ENCODE measurements at regions not wholly inside any gene's neighbourhood (a gene's known extent, or its start where the extent isn't known, plus 50 kb on each side); places are given as distances from the start of the nearest gene placed in this dataset.

- no peak for DNase-seq
These were observed 199.3 kb upstream of the SGK1 start for GRCh38 chr6:134517145-134517658.

DNA sequence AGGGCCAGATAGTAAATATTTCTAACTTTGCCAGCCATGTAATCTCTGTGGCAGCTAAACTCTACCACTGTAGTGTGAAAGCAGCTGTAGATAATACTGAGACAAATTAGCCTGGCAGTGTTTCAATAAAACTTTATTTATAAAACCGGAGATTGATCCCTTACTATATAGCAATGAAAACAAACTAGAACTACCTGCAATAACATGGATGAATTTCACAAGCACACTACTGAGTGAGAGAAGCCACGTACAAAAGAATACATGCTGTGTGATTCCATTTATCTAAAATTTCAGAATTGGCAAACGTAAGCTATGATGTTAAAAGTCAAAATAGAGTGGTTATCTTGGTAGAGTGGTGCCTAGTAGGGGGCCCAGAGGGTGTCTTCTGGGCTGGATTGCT, 198.7 kb upstream of the SGK1 start:
- no peak for DNase-seq

DNA sequence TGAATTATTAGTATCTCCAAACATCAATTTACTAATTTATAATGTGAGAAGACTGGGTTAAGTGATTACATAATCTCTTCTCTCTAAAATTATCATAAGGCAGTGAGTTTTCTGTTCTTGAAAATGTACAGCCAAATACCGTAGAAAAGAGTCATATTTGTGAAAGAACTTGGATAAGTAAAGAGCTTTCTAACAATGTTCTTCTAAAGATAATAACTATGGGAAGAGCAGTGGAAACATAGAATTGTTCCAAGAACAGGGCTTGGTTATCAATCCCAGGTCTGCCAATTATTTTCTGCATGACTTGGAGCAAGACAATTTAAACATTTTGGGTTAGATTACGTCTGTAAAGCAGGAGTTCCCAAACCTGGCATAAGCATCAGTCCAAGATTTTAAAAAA, 198.1 kb upstream of the SGK1 start:
- no peak for DNase-seq

- DNase-seq, result no peak
These were observed 195.1 kb upstream of the SGK1 start for GRCh38 chr6:134512981-134513391.

DNA sequence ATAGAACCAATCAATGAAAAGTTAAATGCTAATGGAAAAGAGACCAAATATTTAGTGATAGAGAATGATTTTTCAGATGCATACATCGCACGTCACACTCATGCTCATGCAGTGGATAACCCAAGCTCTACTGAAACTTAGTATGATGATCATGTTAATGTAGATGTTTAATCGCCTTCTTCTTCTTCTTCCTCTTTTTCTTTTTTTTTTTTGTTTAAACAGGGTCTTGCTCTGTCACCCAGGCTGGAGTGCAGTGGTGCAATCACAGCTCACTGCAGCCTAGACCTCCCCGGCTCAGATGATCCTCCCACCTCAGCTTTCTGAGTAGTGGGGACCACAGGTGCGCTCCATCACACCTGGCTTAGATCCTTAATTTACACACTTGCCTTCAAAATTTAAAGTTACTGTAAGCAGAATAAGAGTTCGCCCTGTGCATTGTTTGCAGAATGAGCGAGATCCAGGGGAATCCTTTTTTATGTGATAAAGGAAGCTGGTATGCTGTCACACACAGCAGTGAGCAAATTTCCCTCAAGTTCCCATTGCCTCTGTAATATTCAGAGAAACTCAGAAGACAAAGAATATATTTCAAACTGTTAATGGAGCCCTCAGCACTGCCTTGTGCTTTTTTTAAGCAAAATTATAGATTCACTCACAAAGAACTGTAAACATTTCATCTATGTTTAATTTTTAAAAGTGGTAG, 194.2 kb upstream of the SGK1 start:
- DNase-seq, result no peak

DNA sequence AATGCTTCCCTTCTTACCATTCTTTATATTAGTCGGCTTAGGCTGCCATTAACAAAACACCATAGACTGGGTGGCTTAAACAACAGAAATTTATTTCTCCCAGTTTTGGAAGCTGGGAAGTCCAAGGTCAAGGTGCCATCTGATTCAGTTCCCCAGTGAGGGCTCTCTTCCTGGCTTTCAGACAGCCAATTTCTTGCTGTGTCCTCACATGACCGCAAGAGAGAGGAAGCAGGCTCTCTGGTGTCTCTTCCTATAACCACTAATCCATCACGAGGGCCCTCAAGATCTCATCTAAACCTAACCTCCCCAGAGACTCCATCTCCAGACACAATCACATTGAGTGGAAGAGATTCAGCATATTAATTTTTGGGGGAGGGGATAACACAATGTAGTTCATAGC, 193.0 kb upstream of the SGK1 start:
- DNase-seq, result no peak

DNA sequence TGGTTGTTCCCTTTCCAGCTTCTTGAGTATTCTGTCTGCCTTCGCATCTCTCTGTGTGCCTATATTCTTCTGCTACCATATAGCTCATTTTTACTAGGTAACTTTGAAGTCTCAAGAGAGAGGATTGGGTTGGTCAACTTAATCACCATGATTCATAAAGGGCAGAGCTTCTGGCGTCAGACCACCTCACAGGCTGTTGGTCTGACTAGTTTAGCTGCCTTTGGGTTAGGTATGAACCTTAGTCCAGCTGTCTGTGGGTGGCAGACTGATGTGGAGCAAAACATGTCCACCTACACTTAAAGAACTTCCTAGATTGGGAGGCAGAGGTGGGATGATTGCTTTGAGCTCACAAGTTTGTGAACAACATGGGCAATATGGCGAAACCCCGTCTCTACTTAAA, 192.2 kb upstream of the SGK1 start:
- DNase-seq, result no peak

DNA sequence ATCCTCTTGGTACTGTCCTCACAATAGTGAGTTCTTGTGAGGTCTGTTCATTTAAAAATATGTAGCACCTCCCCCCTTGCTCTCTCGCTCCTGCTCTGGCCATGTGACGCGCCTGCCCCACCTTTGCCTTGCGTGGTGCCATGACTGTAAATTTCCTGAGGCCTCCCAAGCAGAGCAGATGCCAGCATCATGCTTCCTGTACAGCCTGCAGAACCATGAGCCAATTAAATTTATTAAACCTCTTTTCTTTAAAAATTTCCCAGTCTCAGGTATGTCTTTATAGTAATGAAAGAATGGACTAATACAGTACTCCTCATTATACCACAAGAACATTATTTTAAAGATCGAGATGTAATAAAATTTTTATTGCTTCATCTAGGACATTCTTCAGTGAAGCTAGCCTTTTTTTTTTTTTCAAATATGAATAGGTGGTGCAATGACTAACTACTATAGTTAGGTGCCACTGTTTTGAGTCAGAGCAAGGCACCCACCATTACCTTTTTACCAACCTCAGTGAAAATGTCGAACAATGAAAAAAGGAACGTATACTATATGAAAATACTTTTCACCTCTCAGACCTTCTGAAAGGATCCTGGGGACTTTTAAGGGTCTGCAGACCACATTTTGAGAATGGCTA, 191.1 kb upstream of the SGK1 start:
- DNase-seq, result no peak

DNA sequence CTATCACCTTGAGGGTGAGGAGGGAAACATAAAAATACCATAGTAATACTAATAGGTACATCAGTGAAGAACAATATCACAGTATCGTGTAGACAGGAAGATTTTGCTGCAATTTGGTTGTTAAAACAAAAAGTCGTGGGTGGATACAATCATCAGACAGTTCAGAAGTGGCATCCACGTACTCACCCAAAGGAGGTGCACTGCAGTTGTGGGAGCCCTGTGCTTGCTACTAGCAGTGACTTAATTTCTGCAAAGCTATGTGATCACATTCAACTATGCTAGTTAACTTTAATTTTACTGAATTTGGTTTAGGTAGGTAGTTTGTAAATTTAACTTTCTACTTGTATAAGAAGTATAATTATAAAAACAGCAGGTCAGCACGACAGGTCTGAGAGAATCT, 188.2 kb upstream of the SGK1 start:
- DNase-seq, result no peak

- DNase-seq, result no peak
These were observed 185.8 kb upstream of the SGK1 start for GRCh38 chr6:134503585-134504281.

DNA sequence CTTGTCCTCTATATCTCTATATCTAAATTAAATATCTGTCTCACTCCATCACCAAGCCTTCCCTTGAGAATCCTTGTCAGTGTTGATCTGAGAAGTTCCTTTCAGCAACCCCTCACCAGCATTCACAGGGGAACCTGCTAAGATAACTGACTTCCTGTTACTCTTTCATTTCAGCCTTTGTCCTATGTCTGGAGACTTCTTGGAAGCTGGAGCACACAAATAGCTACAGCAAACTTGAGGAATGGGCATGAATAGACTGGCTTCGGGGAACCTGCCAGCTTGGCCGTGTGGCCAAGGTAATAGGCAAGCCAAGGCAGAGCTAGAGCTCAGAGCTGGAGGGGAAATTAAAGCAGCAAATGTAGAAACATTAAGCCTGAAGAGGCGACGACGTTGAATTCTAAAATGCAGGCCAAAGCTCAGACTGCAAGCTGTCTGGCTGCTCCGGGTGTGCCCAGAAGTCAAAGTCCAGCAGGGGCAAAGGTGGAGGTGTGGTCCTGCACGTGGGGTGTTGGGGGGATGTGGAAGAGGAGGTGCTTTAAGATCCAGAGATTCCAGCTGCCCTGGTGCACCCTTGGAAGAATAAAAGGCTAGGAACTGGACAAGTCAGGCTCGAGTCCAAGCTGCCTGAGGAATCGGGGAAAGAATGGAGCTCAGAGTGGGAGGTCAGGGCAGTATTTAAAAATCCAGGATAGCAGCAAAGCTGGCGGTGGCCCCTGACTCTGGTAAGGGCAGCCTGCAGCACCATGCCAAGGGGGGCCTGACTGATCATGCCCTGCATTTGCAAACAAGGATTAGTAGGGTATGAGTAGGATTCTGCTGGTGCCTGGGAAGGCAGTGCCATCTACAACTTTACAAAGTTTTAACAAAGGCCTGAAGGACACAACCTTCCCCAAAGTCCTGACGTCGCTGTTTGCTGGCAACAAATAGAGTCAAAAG, 185.0 kb upstream of the SGK1 start:
- no peak for DNase-seq

GRCh38 chr6:134495890-134496248, 178.0 kb upstream of the SGK1 start:
- no peak for DNase-seq

DNA sequence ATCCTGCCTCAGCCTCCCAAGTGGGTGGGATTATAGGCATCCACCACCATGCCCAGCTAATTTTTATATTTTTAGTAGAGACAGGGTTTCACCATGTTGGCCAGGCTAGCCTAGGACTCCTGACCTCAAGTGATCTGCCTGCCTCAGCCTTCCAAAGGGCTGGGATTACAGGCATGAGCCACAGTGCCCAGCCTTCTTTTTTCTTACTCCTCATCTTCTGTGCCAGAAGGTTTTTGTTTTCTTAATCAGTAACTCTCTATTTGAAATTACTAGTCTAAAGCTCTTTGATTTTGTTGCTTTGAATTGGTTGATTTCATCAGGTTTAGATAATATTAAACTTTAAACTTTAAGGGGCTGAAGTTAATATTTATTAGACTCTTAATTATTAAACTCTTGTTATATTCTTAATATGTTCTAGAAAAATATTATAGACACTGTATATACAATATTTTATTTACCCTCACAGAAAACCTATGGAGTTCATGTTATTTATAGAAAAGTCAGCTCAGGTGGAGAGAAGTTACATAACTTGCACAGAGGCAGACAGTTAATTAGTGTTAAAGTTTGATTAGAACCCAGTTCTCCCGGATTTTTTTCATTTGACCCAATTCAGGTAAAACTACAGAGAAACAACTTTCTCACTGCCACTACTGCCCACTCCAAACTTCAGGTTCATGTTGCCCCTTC, 177.4 kb upstream of the SGK1 start:
- DNase-seq, result no peak

DNA sequence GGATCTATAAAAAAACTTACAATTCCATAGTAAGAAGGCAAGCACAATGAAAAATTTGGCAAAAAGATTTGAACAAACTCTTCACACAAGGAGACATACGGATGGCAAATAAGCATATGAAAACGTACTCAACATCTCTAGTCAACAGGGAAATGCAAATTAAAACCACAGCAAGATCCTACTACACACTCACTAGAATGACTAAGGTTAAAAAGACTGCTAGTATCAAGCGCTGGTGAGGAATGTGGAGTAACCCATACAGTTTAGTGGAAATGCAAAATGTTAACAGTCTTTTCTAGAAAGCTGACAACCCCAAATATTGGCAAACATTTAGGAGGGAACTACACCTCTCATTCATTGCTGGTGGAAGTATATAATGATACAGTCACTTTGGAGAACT, 175.9 kb upstream of the SGK1 start:
- no peak for DNase-seq

DNA sequence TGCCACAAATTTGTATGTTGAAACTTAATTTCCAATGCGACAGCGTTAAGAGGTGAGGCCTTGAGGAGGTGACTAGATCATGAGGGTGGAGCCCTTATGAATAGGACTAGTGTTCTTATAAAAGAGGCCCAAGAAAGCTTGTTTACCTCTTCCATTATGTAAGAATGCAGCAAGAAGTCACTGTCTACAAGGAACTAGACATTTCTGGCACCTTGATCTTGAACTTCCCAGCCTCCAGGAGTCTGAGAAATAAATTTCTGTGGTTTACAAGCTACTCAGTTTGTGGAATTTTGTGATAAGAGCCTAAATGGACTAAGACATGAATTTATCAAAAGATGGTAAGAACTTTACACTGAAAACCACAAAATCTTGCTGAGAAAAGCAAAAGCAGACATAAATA, 173.6 kb upstream of the SGK1 start:
- no peak for DNase-seq

DNA sequence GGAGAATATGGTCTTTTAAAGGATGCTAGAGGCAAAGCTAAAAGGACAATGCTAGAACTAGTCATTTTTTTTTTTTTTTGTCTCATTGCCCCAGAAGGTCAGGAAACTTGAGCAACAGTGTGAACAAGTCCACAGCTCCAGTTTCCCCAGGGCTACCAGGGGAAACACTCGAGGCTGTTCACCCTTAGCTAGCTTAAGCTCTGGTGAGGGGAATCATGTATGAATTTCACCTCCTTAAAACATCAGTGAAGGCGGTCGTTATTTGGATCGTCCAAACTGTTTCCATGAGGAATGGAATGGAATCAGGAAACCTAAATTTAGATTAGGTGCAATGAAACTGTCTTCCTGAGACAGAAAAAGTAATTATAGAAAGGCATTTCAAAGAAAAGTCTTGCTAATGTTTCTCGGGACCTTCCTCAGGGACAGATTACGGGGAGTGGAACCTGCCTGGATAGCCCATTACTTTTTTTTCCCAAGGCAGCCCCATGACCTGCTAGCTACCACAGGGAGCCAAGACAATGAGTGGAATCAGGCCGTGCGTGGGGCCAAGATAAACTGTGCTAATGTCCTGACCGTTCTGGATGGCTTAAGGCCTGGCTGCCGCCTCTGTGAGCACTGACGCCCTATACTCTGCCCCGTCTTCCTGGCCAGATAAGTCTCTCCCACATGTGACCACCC, 164.8 kb upstream of the SGK1 start:
- DNase-seq, result no peak

DNA sequence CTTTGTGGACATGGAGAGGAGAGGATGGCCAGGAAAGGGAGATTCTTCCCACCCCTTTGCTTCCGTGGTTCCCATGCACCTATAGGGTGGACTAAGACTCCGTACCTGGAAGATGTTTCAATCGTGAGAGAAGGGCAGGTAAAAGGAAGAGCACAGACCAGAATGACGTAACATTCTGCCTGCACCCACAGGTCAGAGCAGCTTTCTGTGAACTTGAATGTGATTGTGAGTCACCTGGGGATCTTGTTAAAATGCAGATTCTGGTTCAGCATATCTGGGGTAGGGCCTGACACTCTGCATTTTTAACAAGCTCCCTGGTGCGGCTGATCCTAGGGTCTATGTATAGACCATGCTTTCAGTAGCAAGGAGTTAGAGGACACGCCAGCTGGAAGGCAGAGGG, 164.1 kb upstream of the SGK1 start:
- no peak for DNase-seq

DNA sequence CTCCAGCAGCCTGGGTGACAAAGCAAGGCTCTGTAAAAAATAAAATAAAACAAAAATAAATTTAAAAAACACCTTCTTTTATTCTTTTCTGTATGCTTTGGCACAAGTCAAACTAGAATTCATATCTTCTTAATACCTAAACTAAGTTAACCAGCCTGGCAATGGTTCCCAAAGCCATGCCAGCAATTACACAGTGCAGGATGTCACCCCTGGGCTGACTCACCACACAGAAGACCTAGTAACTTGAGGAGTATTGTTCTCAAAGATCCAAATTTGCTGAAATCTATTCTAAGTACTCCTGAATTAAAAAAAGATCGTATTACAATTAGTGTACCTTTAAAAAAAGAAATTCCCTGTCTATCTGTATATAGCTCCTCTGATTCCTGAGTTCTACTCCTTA, 162.7 kb upstream of the SGK1 start:
- no peak for DNase-seq

- no peak for DNase-seq
These were observed 161.0 kb upstream of the SGK1 start for GRCh38 chr6:134478764-134479399.

DNA sequence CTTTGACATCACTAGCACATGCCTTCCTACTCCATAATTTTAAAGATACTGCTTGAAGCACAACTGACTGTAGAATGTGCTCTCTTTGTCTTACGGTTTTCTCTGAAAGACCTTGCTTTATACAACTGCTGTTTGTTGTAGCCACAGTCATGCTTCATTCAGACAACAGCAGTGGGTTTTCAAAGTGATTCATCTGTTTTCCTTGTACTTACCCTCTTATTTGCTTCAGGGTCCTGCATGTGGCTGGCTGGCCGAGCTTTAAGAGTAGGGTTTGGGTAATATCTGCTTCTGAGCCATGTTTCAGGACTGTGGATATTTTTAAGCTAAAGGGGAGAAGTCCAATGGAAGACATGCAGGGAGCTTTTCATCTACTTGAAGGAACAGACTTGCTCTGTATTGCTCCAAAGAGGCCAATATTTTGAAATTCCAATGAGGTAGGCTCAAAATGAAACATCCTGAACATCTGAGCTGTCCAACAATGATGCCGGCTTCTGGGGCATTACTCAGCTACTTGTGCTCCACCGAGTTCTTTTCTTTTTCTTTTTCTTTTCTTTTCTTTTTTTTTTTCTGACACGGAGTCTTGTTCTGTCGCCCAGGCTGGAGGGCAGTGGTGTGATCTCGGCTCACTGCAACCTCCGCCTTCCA, 160.2 kb upstream of the SGK1 start:
- DNase-seq, result no peak

DNA sequence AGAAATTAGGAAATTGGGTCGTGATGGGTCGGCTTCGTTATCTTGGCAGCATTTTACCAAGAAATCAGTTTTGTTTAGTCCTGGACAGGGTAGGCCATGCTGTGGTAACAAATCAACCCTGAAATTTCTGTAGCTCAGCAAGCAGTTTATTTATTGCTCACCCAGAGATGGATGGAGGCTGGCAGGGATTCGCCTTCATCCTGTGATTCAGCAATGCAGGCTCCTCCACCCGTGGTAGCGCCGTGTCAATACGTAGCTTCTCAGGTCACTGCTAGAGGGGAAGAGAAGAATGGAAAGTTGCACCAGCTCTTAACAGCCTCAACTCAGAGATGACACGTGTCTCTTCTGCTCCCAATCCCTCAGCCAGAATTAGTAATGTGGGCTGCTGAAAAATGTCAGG, 157.0 kb upstream of the SGK1 start:
- DNase-seq, result no peak

Data from NCI-H2029 treated with DMSO at 0.1 percent for 48 hours (cell line).